HG03039 (cell line): ENCODE measurements at regions not wholly inside any gene's neighbourhood (a gene's known extent, or its start where the extent isn't known, plus 50 kb on each side); places are given as distances from the start of the nearest gene placed in this dataset.

Source experiments
- ATAC-seq: cut with Tn5 transposase; IDR thresholded peaks from one replicate; pipeline ENCODE4 v1.9.1; 2021; ENCODE audit warnings: mild to moderate bottlenecking, moderate library complexity; ENCODE audit not compliant: unreplicated experiment

- no peak for ATAC-seq
Observed at GRCh38 chr12:19941096-19941495, 427.2 kb upstream of the PDE3A start.

- ATAC-seq: no peak
Observed at GRCh38 chr12:19945559-19946435, 422.5 kb upstream of the PDE3A start.

GRCh38 chr12:19946550-19946949, 421.8 kb upstream of the PDE3A start:
- ATAC-seq: no peak

GRCh38 chr12:19947344-19947743, 421.0 kb upstream of the PDE3A start:
- no peak for ATAC-seq

- ATAC-seq: no peak
Observed at GRCh38 chr12:19951664-19952063, 416.7 kb upstream of the PDE3A start.

GRCh38 chr12:19953734-19954133, 414.6 kb upstream of the PDE3A start:
- ATAC-seq: no peak

GRCh38 chr12:19954163-19954562, 414.2 kb upstream of the PDE3A start:
- ATAC-seq: no peak

GRCh38 chr12:19957308-19958125, 410.8 kb upstream of the PDE3A start:
- ATAC-seq: no peak

- no peak for ATAC-seq
Observed at GRCh38 chr12:19958389-19958788, 409.9 kb upstream of the PDE3A start.

- no peak for ATAC-seq
Observed at GRCh38 chr12:19959353-19959752, 409.0 kb upstream of the PDE3A start.

- no peak for ATAC-seq
Observed at GRCh38 chr12:19960527-19960926, 407.8 kb upstream of the PDE3A start.

GRCh38 chr12:19962192-19962591, 406.1 kb upstream of the PDE3A start:
- ATAC-seq: no peak

GRCh38 chr12:19963972-19964371, 404.4 kb upstream of the PDE3A start:
- no peak for ATAC-seq

- no peak for ATAC-seq
Observed at GRCh38 chr12:19964549-19964948, 403.8 kb upstream of the PDE3A start.

- ATAC-seq: no peak
Observed at GRCh38 chr12:19965196-19966038, 402.9 kb upstream of the PDE3A start.

GRCh38 chr12:19967001-19967400, 401.3 kb upstream of the PDE3A start:
- no peak for ATAC-seq

GRCh38 chr12:19967431-19967830, 400.9 kb upstream of the PDE3A start:
- no peak for ATAC-seq

- ATAC-seq: no peak
Observed at GRCh38 chr12:19970116-19970515, 398.2 kb upstream of the PDE3A start.

GRCh38 chr12:19970821-19971220, 397.5 kb upstream of the PDE3A start:
- ATAC-seq: no peak

GRCh38 chr12:19971361-19972280, 396.7 kb upstream of the PDE3A start:
- ATAC-seq: no peak
